ENCODE measurements at regions not wholly inside any gene's neighbourhood (a gene's known extent, or its start where the extent isn't known, plus 50 kb on each side); places are given as distances from the start of the nearest gene placed in this dataset.

GRCh38 chr3:110789315-110789714, 282.3 kb upstream of the NECTIN3 start:
- H3K27me3 Mint-ChIP-seq (ENCODE audit: low read depth): no peaks in the 10 kb centered on the region
- Histone ChIP-seq H2BK12ac (ENCODE audit: insufficient read length, low read depth, low read length) (no peak overlapping the region), H3K27ac (ENCODE audit: insufficient read length, low read depth, low read length) (no peak overlapping the region), H3T11ph (ENCODE audit: low read length) (no peak overlapping the region), H3K4me1 (ENCODE audit: insufficient read depth, low read length) (no peaks in the 10 kb centered on the region), H2BK20ac (ENCODE audit: low read depth, low read length, poor library complexity, severe bottlenecking) (no peak overlapping the region), H4K20me1 (ENCODE audit: control insufficient read depth, insufficient read depth, insufficient read length) (no peaks in the 10 kb centered on the region), H3K18ac (ENCODE audit: insufficient read length, low read depth, low read length) (no peak overlapping the region), H3K4me2 (ENCODE audit: insufficient read depth, insufficient read length, low read length) (no peak overlapping the region), H2BK15ac (ENCODE audit: low read depth, low read length) (no peak overlapping the region), H2BK5ac (ENCODE audit: insufficient read length, low read length) (no peak overlapping the region), H3K56ac (ENCODE audit: insufficient read length, low read depth, low read length) (no peak overlapping the region), H4K5ac (ENCODE audit: insufficient read length, low read depth, low read length) (no peak overlapping the region), H2AK5ac (ENCODE audit: insufficient read length, low read length) (no peak overlapping the region), H3K9me3 (ENCODE audit: control insufficient read depth, low read depth, low read length) (no peaks in the 10 kb centered on the region), H3K9ac (ENCODE audit: extremely low read depth, insufficient read length, low read length) (no peak overlapping the region), H4K91ac (ENCODE audit: insufficient read length, low read depth, low read length) (no peak overlapping the region), H3K23me2 (ENCODE audit: insufficient read length, low read depth, low read length, poor library complexity, severe bottlenecking) (no peaks in the 10 kb centered on the region), H3K4ac (ENCODE audit: low read depth, low read length) (no peak overlapping the region), H3K23ac (ENCODE audit: insufficient read length, low read depth, low read length) (no peak overlapping the region), H4K8ac (replicated peaks; ENCODE audit: insufficient read length, low read depth, low read length) (no peak overlapping the region), H3K79me1 (ENCODE audit: insufficient read depth, low read depth, low read length, poor library complexity, severe bottlenecking) (no peaks in the 10 kb centered on the region), H3K14ac (ENCODE audit: insufficient read depth, low read length) (no peak overlapping the region), H3K79me2 (ENCODE audit: insufficient read depth, low read length) (no peaks in the 10 kb centered on the region), H2BK120ac (ENCODE audit: low read depth, low read length, poor library complexity, severe bottlenecking) (no peak overlapping the region), H2AFZ (ENCODE audit: low read length) (no peak overlapping the region), H3K27me3 (ENCODE audit: insufficient read depth, low read length) (no peaks in the 10 kb centered on the region)
- H3K4me3 Mint-ChIP-seq: no peak overlapping the region
- peaks cover 11 to 26% (median 12%) of the 10 kb centered on the region in 3 experiments for H3K36me3 Mint-ChIP-seq (ENCODE audit: insufficient read depth in 1 of 3, low read depth in 3 of 3)
- no peak overlapping the region for H3K27ac Mint-ChIP-seq
- H3K9me3 Mint-ChIP-seq: peaks cover 12 to 17% of the 10 kb centered on the region in 2 experiments
- no peak for TF ChIP-seq CTCF (conservative IDR thresholded peaks at IDR 0.05)
- peaks cover 4 to 7% of the 10 kb centered on the region in 2 experiments for H3K4me1 Mint-ChIP-seq
- no CpG with 5 or more reads among the region's 2 CpGs for WGBS (ENCODE audit: extremely low coverage, insufficient read length, low lambda C conversion rate)
- DNase-seq: no peak

Measured in H9 (cell line).